ENCODE measurements at regions not wholly inside any gene's neighbourhood (a gene's known extent, or its start where the extent isn't known, plus 50 kb on each side); places are given as distances from the start of the nearest gene placed in this dataset.

- TF ChIP-seq, protein P1, sequence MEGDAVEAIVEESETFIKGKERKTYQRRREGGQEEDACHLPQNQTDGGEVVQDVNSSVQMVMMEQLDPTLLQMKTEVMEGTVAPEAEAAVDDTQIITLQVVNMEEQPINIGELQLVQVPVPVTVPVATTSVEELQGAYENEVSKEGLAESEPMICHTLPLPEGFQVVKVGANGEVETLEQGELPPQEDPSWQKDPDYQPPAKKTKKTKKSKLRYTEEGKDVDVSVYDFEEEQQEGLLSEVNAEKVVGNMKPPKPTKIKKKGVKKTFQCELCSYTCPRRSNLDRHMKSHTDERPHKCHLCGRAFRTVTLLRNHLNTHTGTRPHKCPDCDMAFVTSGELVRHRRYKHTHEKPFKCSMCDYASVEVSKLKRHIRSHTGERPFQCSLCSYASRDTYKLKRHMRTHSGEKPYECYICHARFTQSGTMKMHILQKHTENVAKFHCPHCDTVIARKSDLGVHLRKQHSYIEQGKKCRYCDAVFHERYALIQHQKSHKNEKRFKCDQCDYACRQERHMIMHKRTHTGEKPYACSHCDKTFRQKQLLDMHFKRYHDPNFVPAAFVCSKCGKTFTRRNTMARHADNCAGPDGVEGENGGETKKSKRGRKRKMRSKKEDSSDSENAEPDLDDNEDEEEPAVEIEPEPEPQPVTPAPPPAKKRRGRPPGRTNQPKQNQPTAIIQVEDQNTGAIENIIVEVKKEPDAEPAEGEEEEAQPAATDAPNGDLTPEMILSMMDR (IDR thresholded peaks at IDR 0.05): no peak
- TF ChIP-seq EP300 (IDR thresholded peaks at IDR 0.05): no peak
Observed at GRCh38 chr4:23674694-23675093, 215.2 kb downstream of the PPARGC1A start.
